ENCODE measurements at regions not wholly inside any gene's neighbourhood (a gene's known extent, or its start where the extent isn't known, plus 50 kb on each side); places are given as distances from the start of the nearest gene placed in this dataset.

DNA sequence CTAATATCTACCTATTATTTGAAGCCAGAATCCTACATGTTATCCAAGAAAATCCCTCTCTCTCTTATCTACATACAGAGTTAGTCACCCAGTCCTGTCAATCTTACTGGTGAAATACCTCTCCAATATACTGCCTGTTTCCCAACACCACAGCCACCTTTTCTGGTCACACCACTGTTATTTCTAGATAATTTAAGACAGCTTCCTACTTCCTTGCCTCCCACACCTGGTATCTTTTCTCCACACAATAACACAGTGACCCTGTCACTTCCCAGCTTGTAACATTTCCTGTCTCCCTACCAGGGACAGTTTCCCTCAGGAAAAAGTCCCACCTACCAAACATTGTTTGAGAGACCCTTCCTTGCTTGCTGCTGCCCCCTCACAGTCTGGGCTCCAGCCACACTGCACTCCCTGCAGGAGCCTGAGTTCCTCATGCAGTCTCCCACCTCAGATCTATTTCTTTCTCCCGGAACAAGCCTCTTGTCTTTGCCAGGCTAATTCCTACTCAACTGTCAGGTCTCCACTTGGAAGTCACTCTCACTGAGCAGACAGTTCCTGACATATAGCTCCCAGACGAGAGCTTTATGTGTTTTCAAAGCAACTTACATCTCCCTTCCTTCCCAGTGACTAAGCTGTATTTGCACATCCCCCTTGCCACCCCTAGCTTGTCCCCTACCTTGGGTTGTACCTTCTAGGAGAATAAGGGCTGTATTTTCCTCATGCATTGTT lies 73.6 kb upstream of the QRFPR start:
- no peak overlapping the region for H3K4me3 Mint-ChIP-seq
- no peaks in the 10 kb centered on the region for H3K9me3 Mint-ChIP-seq
- Histone ChIP-seq H3K9me3 (ENCODE audit: low read depth) (no peaks in the 10 kb centered on the region), H3K9ac (no peak overlapping the region), H3K4me3 (no peak overlapping the region), H3K4me1 (peaks cover 13% of the 10 kb centered on the region), H3K79me2 (ENCODE audit: low read depth) (no peaks in the 10 kb centered on the region), H4K20me1 (ENCODE audit: low read depth) (no peaks in the 10 kb centered on the region), H3K27ac (no peak overlapping the region), H3K27me3 (no peaks in the 10 kb centered on the region), H3K36me3 (no peaks in the 10 kb centered on the region), H2AFZ (replicated peaks) (peak overlapping the region; percentile 78), H3K4me2 (no peak overlapping the region), H3F3A (ENCODE audit: low read depth) (no peaks in the 10 kb centered on the region)
- H3K36me3 Mint-ChIP-seq = no peaks in the 10 kb centered on the region
- H3K27ac Mint-ChIP-seq = no peak overlapping the region
- no peaks in the 10 kb centered on the region for H3K27me3 Mint-ChIP-seq (ENCODE audit: insufficient read depth, low read depth)
- DNase-seq (ENCODE audit: low spot score) = peak; percentile 28
- TF ChIP-seq EZH2phosphoT487 (IDR thresholded peaks at IDR 0.05) = no peak
- TF ChIP-seq, protein P1, sequence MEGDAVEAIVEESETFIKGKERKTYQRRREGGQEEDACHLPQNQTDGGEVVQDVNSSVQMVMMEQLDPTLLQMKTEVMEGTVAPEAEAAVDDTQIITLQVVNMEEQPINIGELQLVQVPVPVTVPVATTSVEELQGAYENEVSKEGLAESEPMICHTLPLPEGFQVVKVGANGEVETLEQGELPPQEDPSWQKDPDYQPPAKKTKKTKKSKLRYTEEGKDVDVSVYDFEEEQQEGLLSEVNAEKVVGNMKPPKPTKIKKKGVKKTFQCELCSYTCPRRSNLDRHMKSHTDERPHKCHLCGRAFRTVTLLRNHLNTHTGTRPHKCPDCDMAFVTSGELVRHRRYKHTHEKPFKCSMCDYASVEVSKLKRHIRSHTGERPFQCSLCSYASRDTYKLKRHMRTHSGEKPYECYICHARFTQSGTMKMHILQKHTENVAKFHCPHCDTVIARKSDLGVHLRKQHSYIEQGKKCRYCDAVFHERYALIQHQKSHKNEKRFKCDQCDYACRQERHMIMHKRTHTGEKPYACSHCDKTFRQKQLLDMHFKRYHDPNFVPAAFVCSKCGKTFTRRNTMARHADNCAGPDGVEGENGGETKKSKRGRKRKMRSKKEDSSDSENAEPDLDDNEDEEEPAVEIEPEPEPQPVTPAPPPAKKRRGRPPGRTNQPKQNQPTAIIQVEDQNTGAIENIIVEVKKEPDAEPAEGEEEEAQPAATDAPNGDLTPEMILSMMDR (IDR thresholded peaks at IDR 0.05) = peak; percentile 9
- H3K4me1 Mint-ChIP-seq = peaks cover 10% of the 10 kb centered on the region

DNA sequence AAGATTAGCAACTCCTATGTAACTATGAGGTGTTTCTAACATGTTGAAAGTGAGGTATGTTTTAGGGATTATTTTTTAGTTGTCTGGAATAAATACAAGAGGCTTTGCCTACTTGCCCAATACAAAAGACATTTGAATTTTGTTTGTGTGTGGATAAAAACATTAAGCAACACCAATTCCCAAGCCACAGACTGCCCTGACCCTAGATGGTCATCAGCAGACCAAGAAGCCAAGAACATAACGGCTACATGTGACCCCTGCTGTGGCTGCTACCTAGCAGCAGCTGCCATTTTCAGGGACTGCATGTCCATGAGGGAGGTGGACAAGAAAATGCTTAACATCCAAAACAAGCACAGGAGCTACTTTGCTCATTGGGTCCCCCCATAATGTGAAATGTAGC lies 70.5 kb upstream of the QRFPR start:
- no peaks in the 10 kb centered on the region for H3F3A ChIP-seq (ENCODE audit: low read depth)
- H4K20me1 ChIP-seq (ENCODE audit: low read depth) = no peaks in the 10 kb centered on the region
- H2AFZ ChIP-seq (replicated peaks) = no peak overlapping the region
- no peak overlapping the region for H3K4me3 ChIP-seq
- Mint-ChIP-seq H3K27ac (no peak overlapping the region), H3K4me1 (peaks cover 10% of the 10 kb centered on the region), H3K27me3 (ENCODE audit: insufficient read depth, low read depth) (no peaks in the 10 kb centered on the region), H3K9me3 (no peaks in the 10 kb centered on the region), H3K36me3 (no peaks in the 10 kb centered on the region), H3K4me3 (no peak overlapping the region)
- H3K27ac ChIP-seq = no peak overlapping the region
- no peak overlapping the region for H3K4me2 ChIP-seq
- no peaks in the 10 kb centered on the region for H3K27me3 ChIP-seq
- peaks cover 13% of the 10 kb centered on the region for H3K4me1 ChIP-seq
- H3K9ac ChIP-seq = no peak overlapping the region
- TF ChIP-seq, protein P1 (IDR thresholded peaks at IDR 0.05) = no peak
- TF ChIP-seq EZH2 (IDR thresholded peaks at IDR 0.05) (no peak), EZH2phosphoT487 (IDR thresholded peaks at IDR 0.05) (no peak)
- no peak for DNase-seq (ENCODE audit: low spot score)
- H3K9me3 ChIP-seq (ENCODE audit: low read depth) = no peaks in the 10 kb centered on the region
- no peaks in the 10 kb centered on the region for H3K36me3 ChIP-seq
- no peaks in the 10 kb centered on the region for H3K79me2 ChIP-seq (ENCODE audit: low read depth)

DNA sequence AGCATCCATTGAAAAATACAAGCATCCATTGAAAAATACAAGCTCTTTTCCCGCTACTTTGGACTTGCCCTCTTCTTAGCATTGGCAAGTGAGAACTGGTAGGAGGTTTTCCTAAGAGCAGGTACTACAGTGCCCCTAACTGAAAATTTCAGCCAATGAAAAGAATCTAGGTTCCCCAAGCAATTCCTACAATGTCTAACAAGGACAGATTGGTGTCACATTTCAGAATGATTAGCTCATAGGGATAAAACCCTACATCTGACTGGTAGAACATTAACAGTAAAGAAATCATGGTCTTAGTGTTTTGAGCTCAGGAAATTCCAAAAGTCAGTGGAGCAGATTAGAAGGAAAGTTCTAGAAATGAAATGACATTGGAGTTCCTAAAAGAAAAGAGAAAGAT lies 68.6 kb upstream of the QRFPR start:
- Histone ChIP-seq H3K4me2 (no peak overlapping the region), H4K20me1 (ENCODE audit: low read depth) (no peaks in the 10 kb centered on the region), H2AFZ (replicated peaks) (no peak overlapping the region), H3K27ac (no peak overlapping the region), H3F3A (ENCODE audit: low read depth) (no peaks in the 10 kb centered on the region), H3K79me2 (ENCODE audit: low read depth) (no peaks in the 10 kb centered on the region), H3K4me3 (no peak overlapping the region), H3K27me3 (no peaks in the 10 kb centered on the region), H3K9me3 (ENCODE audit: low read depth) (no peaks in the 10 kb centered on the region), H3K4me1 (peaks cover 2% of the 10 kb centered on the region), H3K9ac (no peak overlapping the region), H3K36me3 (no peaks in the 10 kb centered on the region)
- peaks cover 5% of the 10 kb centered on the region for H3K9me3 Mint-ChIP-seq
- H3K4me3 Mint-ChIP-seq = no peak overlapping the region
- H3K27me3 Mint-ChIP-seq (ENCODE audit: insufficient read depth, low read depth) = peaks cover 2% of the 10 kb centered on the region
- H3K27ac Mint-ChIP-seq = no peak overlapping the region
- peaks cover 1% of the 10 kb centered on the region for H3K4me1 Mint-ChIP-seq
- no peaks in the 10 kb centered on the region for H3K36me3 Mint-ChIP-seq
- DNase-seq (ENCODE audit: low spot score) = no peak
- TF ChIP-seq, protein P1 (IDR thresholded peaks at IDR 0.05) = no peak
- TF ChIP-seq EZH2phosphoT487 (IDR thresholded peaks at IDR 0.05) (no peak), EZH2 (IDR thresholded peaks at IDR 0.05) (no peak)
